SU-DHL-6 (cell line): ENCODE measurements at regions not wholly inside any gene's neighbourhood (a gene's known extent, or its start where the extent isn't known, plus 50 kb on each side); places are given as distances from the start of the nearest gene placed in this dataset.

ENCODE experiments used
- H2AFZ ChIP-seq: fragments of 200-600 bp; sonication (generic); 2 replicates; pipeline ENCODE4 v1.6.1; 2014; ENCODE audit warnings: low read depth, mild to moderate bottlenecking, moderate library complexity, mixed read lengths, antibody characterized with exemption, low read length; ENCODE audit not compliant: severe bottlenecking
- H3F3A ChIP-seq: fragments of 200-600 bp; shearing (Covaris generic); 2 replicates; pipeline ENCODE4 v1.6.0; 2016; ENCODE audit warnings: antibody characterized with exemption, mild to moderate bottlenecking; ENCODE audit not compliant: insufficient read depth
- H3K27ac ChIP-seq: fragments of 200-600 bp; sonication (generic); 2 replicates; pipeline ENCODE4 v1.5.1; 2016; ENCODE audit warnings: low read depth, mild to moderate bottlenecking, low read length, moderate library complexity, mixed read lengths
- H3K27me3 ChIP-seq: fragments of 200-600 bp; sonication (generic), shearing (Covaris generic); 2 replicates; pipeline ENCODE4 v1.6.0; 2014; ENCODE audit warnings: mild to moderate bottlenecking, low read length
- H3K36me3 ChIP-seq: fragments of 200-600 bp; sonication (generic); 2 replicates; pipeline ENCODE4 v1.6.1; 2014; ENCODE audit warnings: mild to moderate bottlenecking, low read length, mixed read lengths
- H3K4me2 ChIP-seq: fragments of 300-600, 200-600 bp; shearing (Covaris generic), sonication (generic); 2 replicates; pipeline ENCODE4 v1.6.0; 2014; ENCODE audit warnings: low read length, low read depth, mild to moderate bottlenecking; ENCODE audit not compliant: poor library complexity, severe bottlenecking
- H3K4me3 ChIP-seq: fragments of 200-600 bp; sonication (generic); 2 replicates; pipeline ENCODE4 v1.5.1; 2014; ENCODE audit warnings: antibody characterized with exemption, low read length, mild to moderate bottlenecking, mixed read lengths; ENCODE audit not compliant: insufficient read depth, poor library complexity, severe bottlenecking
- H3K79me2 ChIP-seq: fragments of 200-600 bp; sonication (generic); 2 replicates; pipeline ENCODE4 v1.6.1; 2014; ENCODE audit warnings: mild to moderate bottlenecking, low read length, moderate library complexity; ENCODE audit not compliant: insufficient read depth
- H3K9ac ChIP-seq: fragments of 200-600 bp; sonication (generic); 2 replicates; pipeline ENCODE4 v1.7.0; 2014; ENCODE audit warnings: mild to moderate bottlenecking, low read length
- H3K9me2 ChIP-seq: fragments of 200-600 bp; sonication (generic); replicated peaks from 2 replicates; pipeline ENCODE4 v1.6.1; 2014; ENCODE audit warnings: low read length; ENCODE audit not compliant: insufficient read depth
- H3K9me3 ChIP-seq: fragments of 200-600 bp; sonication (generic); 2 replicates; pipeline ENCODE4 v1.6.1; 2014; ENCODE audit warnings: low read length, mixed read lengths; ENCODE audit not compliant: insufficient read depth
- H4K20me1 ChIP-seq: fragments of 200-600 bp; sonication (generic); 2 replicates; pipeline ENCODE4 v1.6.1; 2014; ENCODE audit warnings: low read depth, mild to moderate bottlenecking, antibody characterized with exemption, low read length, moderate library complexity, mixed read lengths
- CTCF ChIP-seq: fragments of 200-600 bp; sonication (generic); IDR thresholded peaks from one replicate; pipeline ENCODE4 v1.5.1; 2017; ENCODE audit warnings: antibody characterized with exemption, mild to moderate bottlenecking, low read length, moderate library complexity; ENCODE audit not compliant: insufficient read depth, poor library complexity, severe bottlenecking
- EZH2phosphoT487 ChIP-seq: fragments of 200-600 bp; sonication (generic), shearing (Covaris generic); conservative IDR thresholded peaks from 2 replicates; pipeline ENCODE4 v1.6.1; 2018; ENCODE audit warnings: mild to moderate bottlenecking, antibody characterized with exemption, low read length, moderate library complexity, mixed read lengths

GRCh38 chr18:10202845-10203321 lies 251.6 kb upstream of the APCDD1 start:
- TF ChIP-seq EZH2phosphoT487 (no peak), CTCF (no peak)
- Histone ChIP-seq H3K4me2 (no peak overlapping the region), H3K27me3 (no peaks in the 10 kb centered on the region), H3K4me3 (no peak overlapping the region), H3K9me2 (no peaks in the 10 kb centered on the region), H4K20me1 (no peaks in the 10 kb centered on the region), H3K9ac (no peak overlapping the region), H3K9me3 (no peaks in the 10 kb centered on the region), H2AFZ (no peak overlapping the region), H3K79me2 (no peaks in the 10 kb centered on the region), H3F3A (no peaks in the 10 kb centered on the region), H3K36me3 (no peaks in the 10 kb centered on the region), H3K27ac (no peak overlapping the region)

GRCh38 chr18:10205151-10205550 lies 249.3 kb upstream of the APCDD1 start:
- Histone ChIP-seq H4K20me1 (no peaks in the 10 kb centered on the region), H3K4me3 (no peak overlapping the region), H2AFZ (no peak overlapping the region), H3K4me2 (no peak overlapping the region), H3K9me3 (no peaks in the 10 kb centered on the region), H3K27me3 (no peaks in the 10 kb centered on the region), H3K9ac (no peak overlapping the region), H3F3A (no peaks in the 10 kb centered on the region), H3K9me2 (no peaks in the 10 kb centered on the region), H3K79me2 (no peaks in the 10 kb centered on the region), H3K27ac (no peak overlapping the region), H3K36me3 (no peaks in the 10 kb centered on the region)
- TF ChIP-seq EZH2phosphoT487 (no peak), CTCF (no peak)

- Histone ChIP-seq H3K36me3 (no peaks in the 10 kb centered on the region), H3F3A (no peaks in the 10 kb centered on the region), H3K4me3 (no peak overlapping the region), H3K27me3 (no peaks in the 10 kb centered on the region), H3K9ac (no peak overlapping the region), H3K9me2 (no peaks in the 10 kb centered on the region), H4K20me1 (no peaks in the 10 kb centered on the region), H3K4me2 (no peak overlapping the region), H2AFZ (no peak overlapping the region), H3K27ac (no peak overlapping the region), H3K79me2 (no peaks in the 10 kb centered on the region), H3K9me3 (no peaks in the 10 kb centered on the region)
- no peak for TF ChIP-seq CTCF
- TF ChIP-seq EZH2phosphoT487: no peak
Observed at GRCh38 chr18:10207682-10208345, 246.6 kb upstream of the APCDD1 start.
